ENCODE measurements at regions not wholly inside any gene's neighbourhood (a gene's known extent, or its start where the extent isn't known, plus 50 kb on each side); places are given as distances from the start of the nearest gene placed in this dataset.

GRCh38 chr6:1077478-1078416 lies 234.2 kb upstream of the FOXQ1 start:
- Histone ChIP-seq H2AFZ (ENCODE audit: low read length) (no peak overlapping the region), H4K20me1 (ENCODE audit: insufficient read depth, low read length) (no peaks in the 10 kb centered on the region), H3K36me3 (ENCODE audit: insufficient read depth, low read length) (no peaks in the 10 kb centered on the region), H3K27me3 (ENCODE audit: insufficient read depth, low read length) (no peaks in the 10 kb centered on the region), H3K27ac (ENCODE audit: low read depth, low read length) (no peak overlapping the region), H3K4me3 (ENCODE audit: insufficient read depth, low read length) (no peak overlapping the region), H3K4me2 (ENCODE audit: insufficient read depth, low read length) (no peak overlapping the region), H3K79me2 (ENCODE audit: insufficient read depth, low read length) (no peaks in the 10 kb centered on the region), H3K4me1 (ENCODE audit: insufficient read depth, low read length) (peaks cover 6% of the 10 kb centered on the region), H3K9me3 (ENCODE audit: low read depth, low read length) (no peaks in the 10 kb centered on the region)
- no peak for DNase-seq (ENCODE audit: insufficient read length, low spot score, missing footprints)
- TF ChIP-seq CTCF (IDR thresholded peaks at IDR 0.05; ENCODE audit: extremely low read depth, low read depth, low read length) = no peak

- H3K4me2 ChIP-seq (ENCODE audit: insufficient read depth, low read length) = no peak overlapping the region
- H3K4me3 ChIP-seq (ENCODE audit: insufficient read depth, low read length) = no peak overlapping the region
- H2AFZ ChIP-seq (ENCODE audit: low read length) = no peak overlapping the region
Measured at GRCh38 chr6:1076531-1077459, 235.1 kb upstream of the FOXQ1 start.

GRCh38 chr6:1075880-1076279 lies 236.0 kb upstream of the FOXQ1 start:
- H2AFZ ChIP-seq (ENCODE audit: low read length) = no peak overlapping the region
- H3K79me2 ChIP-seq (ENCODE audit: insufficient read depth, low read length) = no peaks in the 10 kb centered on the region
- H3K27me3 ChIP-seq (ENCODE audit: insufficient read depth, low read length) = no peaks in the 10 kb centered on the region
- H3K9me3 ChIP-seq (ENCODE audit: low read depth, low read length) = no peaks in the 10 kb centered on the region
- DNase-seq (ENCODE audit: insufficient read length, low spot score, missing footprints) = no peak
- H3K4me3 ChIP-seq (ENCODE audit: insufficient read depth, low read length) = no peak overlapping the region
- no peaks in the 10 kb centered on the region for H3K4me1 ChIP-seq (ENCODE audit: insufficient read depth, low read length)
- H3K4me2 ChIP-seq (ENCODE audit: insufficient read depth, low read length) = no peak overlapping the region
- no peaks in the 10 kb centered on the region for H4K20me1 ChIP-seq (ENCODE audit: insufficient read depth, low read length)
- H3K27ac ChIP-seq (ENCODE audit: low read depth, low read length) = no peak overlapping the region
- H3K36me3 ChIP-seq (ENCODE audit: insufficient read depth, low read length) = no peaks in the 10 kb centered on the region
- no peak for TF ChIP-seq CTCF (IDR thresholded peaks at IDR 0.05; ENCODE audit: extremely low read depth, low read depth, low read length)

More at GRCh38 chr6:1076531-1077459, 235.1 kb upstream of the FOXQ1 start:
- Histone ChIP-seq H4K20me1 (ENCODE audit: insufficient read depth, low read length) (no peaks in the 10 kb centered on the region), H3K27ac (ENCODE audit: low read depth, low read length) (no peak overlapping the region), H3K9me3 (ENCODE audit: low read depth, low read length) (no peaks in the 10 kb centered on the region), H3K36me3 (ENCODE audit: insufficient read depth, low read length) (no peaks in the 10 kb centered on the region), H3K79me2 (ENCODE audit: insufficient read depth, low read length) (no peaks in the 10 kb centered on the region), H3K27me3 (ENCODE audit: insufficient read depth, low read length) (no peaks in the 10 kb centered on the region), H3K4me1 (ENCODE audit: insufficient read depth, low read length) (peaks cover 2% of the 10 kb centered on the region)
- no peak for DNase-seq (ENCODE audit: insufficient read length, low spot score, missing footprints)
- no peak for TF ChIP-seq CTCF (IDR thresholded peaks at IDR 0.05; ENCODE audit: extremely low read depth, low read depth, low read length)

Data from osteoblast (primary cell).